Neuronal stem cell (in vitro differentiated cells): ENCODE measurements at regions not wholly inside any gene's neighbourhood (a gene's known extent, or its start where the extent isn't known, plus 50 kb on each side); places are given as distances from the start of the nearest gene placed in this dataset.

Experiments
- DNase-seq: peaks from one replicate; pipeline ENCODE4 v3.0.0-alpha.2; 2013; ENCODE audit warnings: low spot score
- H2AFZ ChIP-seq: one replicate; pipeline ENCODE4 v1.6.1; 2013; ENCODE audit warnings: mild to moderate bottlenecking, low read length, inconsistent platforms
- H2AK5ac ChIP-seq: 2 replicates; pipeline ENCODE4 v1.6.1; 2013; ENCODE audit warnings: low read depth, mild to moderate bottlenecking, inconsistent platforms, low read length, moderate library complexity, mixed read lengths
- H2BK120ac ChIP-seq: 2 replicates; pipeline ENCODE4 v1.6.1; 2013; ENCODE audit warnings: low read depth, mild to moderate bottlenecking, inconsistent platforms, low read length, moderate library complexity, mixed read lengths
- H2BK12ac ChIP-seq: one replicate; pipeline ENCODE4 v1.6.1; 2013; ENCODE audit warnings: low read length, inconsistent platforms
- H2BK15ac ChIP-seq: 2 replicates; pipeline ENCODE4 v1.6.1; 2013; ENCODE audit warnings: mild to moderate bottlenecking, low read length, inconsistent platforms, mixed read lengths
- H2BK5ac ChIP-seq: one replicate; pipeline ENCODE4 v1.6.1; 2013; ENCODE audit warnings: inconsistent platforms, mild to moderate bottlenecking, low read length, moderate library complexity
- H3K14ac ChIP-seq: one replicate; pipeline ENCODE4 v1.6.1; 2013; ENCODE audit warnings: low read length, inconsistent platforms
- H3K18ac ChIP-seq: 2 replicates; pipeline ENCODE4 v1.6.1; 2013; ENCODE audit warnings: low read length, inconsistent platforms
- H3K23ac ChIP-seq: 2 replicates; pipeline ENCODE4 v1.6.1; 2013; ENCODE audit warnings: low read depth, mild to moderate bottlenecking, mixed read lengths, low read length, inconsistent platforms; ENCODE audit not compliant: poor library complexity
- H3K27ac ChIP-seq: replicated peaks from 3 replicates; pipeline ENCODE4 v1.5.1; 2013; ENCODE audit warnings: low read length, inconsistent platforms
- H3K27me3 ChIP-seq, 3 experiments: 2 replicates each; pipeline ENCODE4 v1.6.1; 2013; ENCODE audit warnings: low read length in 3 of 3, mild to moderate bottlenecking in 2 of 3, inconsistent platforms in 1 of 3, low read depth in 1 of 3, mixed read lengths in 1 of 3, moderate library complexity in 1 of 3; ENCODE audit not compliant: control insufficient read depth in 3 of 3, insufficient read depth in 3 of 3
- H3K36me3 ChIP-seq, 2 donors: replicated peaks in 1 of 2; 2 replicates each; pipeline ENCODE4 v1.6.1; 2013; ENCODE audit warnings: low read length in 2 of 2; ENCODE audit not compliant: control insufficient read depth in 2 of 2, insufficient read depth in 2 of 2
- H3K4ac ChIP-seq: 2 replicates; pipeline ENCODE4 v1.6.1; 2013; ENCODE audit warnings: inconsistent platforms, mild to moderate bottlenecking, low read length, moderate library complexity
- H3K4me1 ChIP-seq, 2 donors: 1 replicate in 1 of 2; 2 replicates in 1 of 2; pipeline ENCODE4 v1.6.1; 2013; ENCODE audit warnings: low read length in 2 of 2, low read depth in 1 of 2; ENCODE audit not compliant: control insufficient read depth in 2 of 2, insufficient read depth in 1 of 2
- H3K4me2 ChIP-seq: one replicate; pipeline ENCODE4 v1.6.1; 2013; ENCODE audit warnings: mild to moderate bottlenecking, low read length, inconsistent platforms; ENCODE audit not compliant: insufficient read depth, poor library complexity, severe bottlenecking
- H3K4me3 ChIP-seq, 2 donors: 2 replicates each; pipeline ENCODE4 v1.5.1; 2013; ENCODE audit warnings: low read length in 2 of 2, mild to moderate bottlenecking in 2 of 2, inconsistent platforms in 1 of 2, moderate library complexity in 1 of 2
- H3K79me1 ChIP-seq: one replicate; pipeline ENCODE4 v1.6.1; 2013; ENCODE audit warnings: low read depth, mild to moderate bottlenecking, inconsistent platforms, low read length, moderate library complexity
- H3K9ac ChIP-seq: one replicate; pipeline ENCODE4 v1.6.1; 2013; ENCODE audit warnings: mild to moderate bottlenecking, low read depth, low read length, inconsistent platforms; ENCODE audit not compliant: poor library complexity
- H3K9me3 ChIP-seq, 2 donors: replicated peaks in 1 of 2; 2 replicates each; pipeline versions ENCODE3 to v1.6.1; 2013; ENCODE audit warnings: low read length in 2 of 2, mild to moderate bottlenecking in 2 of 2, inconsistent platforms in 1 of 2, low read depth in 1 of 2, mixed read lengths in 1 of 2, moderate library complexity in 1 of 2; ENCODE audit not compliant: control insufficient read depth in 2 of 2, insufficient read depth in 1 of 2
- H4K8ac ChIP-seq: one replicate; pipeline ENCODE4 v1.6.1; 2013; ENCODE audit warnings: low read depth, mild to moderate bottlenecking, inconsistent platforms, low read length, moderate library complexity
- H4K91ac ChIP-seq: one replicate; pipeline ENCODE4 v1.6.1; 2013; ENCODE audit warnings: low read length, low read depth, mild to moderate bottlenecking, inconsistent platforms; ENCODE audit not compliant: poor library complexity
- WGBS, 2 donors: extraction: QIAGEN DNeasy Blood & Tissue Kit; methylation state at CpG; one replicate each; pipeline ENCODE4 v1.1.7; 2013; ENCODE audit warnings: missing lambda C conversion rate in 2 of 2, mixed read lengths in 1 of 2; ENCODE audit not compliant: insufficient read length in 2 of 2, insufficient replicate concordance in 1 of 2; ENCODE audit errors: extremely low coverage in 2 of 2; 5-methylcytosine and 5-hydroxymethylcytosine counted together

- Histone ChIP-seq H2BK120ac (no peak overlapping the region), H3K14ac (no peak overlapping the region), H3K27ac (no peak overlapping the region), H3K23ac (no peak overlapping the region), H3K9me3 (peaks cover 6% of the 10 kb centered on the region in 2 donors), H2AK5ac (no peak overlapping the region), H3K4me2 (no peak overlapping the region), H3K79me1 (no peaks in the 10 kb centered on the region), H3K9ac (no peak overlapping the region), H2AFZ (no peak overlapping the region), H3K4ac (no peak overlapping the region), H3K4me1 (peaks cover 0 to 4% of the 10 kb centered on the region in 2 donors), H3K4me3 (no peak overlapping the region), H3K18ac (no peak overlapping the region), H3K36me3 (no peaks in the 10 kb centered on the region), H2BK5ac (no peak overlapping the region), H2BK12ac (no peak overlapping the region), H4K91ac (no peak overlapping the region), H2BK15ac (no peak overlapping the region), H3K27me3 (peaks cover 0 to 13% (median 0%) of the 10 kb centered on the region in 3 experiments), H4K8ac (no peak overlapping the region)
- no CpG with 5 or more reads among the region's 3 CpGs for WGBS, 2 donors
- no peak for DNase-seq
Observed at GRCh38 chr20:51216850-51217249, 193.9 kb upstream of the KCNG1 start.

GRCh38 chr20:51212816-51213215 is 189.9 kb upstream of the KCNG1 start:
- Histone ChIP-seq H3K4me1 (peaks cover 0 to 3% of the 10 kb centered on the region in 2 donors), H3K14ac (no peak overlapping the region), H3K18ac (no peak overlapping the region), H2BK120ac (no peak overlapping the region), H2BK12ac (no peak overlapping the region), H2BK5ac (no peak overlapping the region), H3K9ac (no peak overlapping the region), H3K4me2 (no peak overlapping the region), H3K9me3 (peaks cover 4 to 6% of the 10 kb centered on the region in 2 donors), H3K4me3 (no peak overlapping the region), H3K27me3 (peaks cover 0 to 21% (median 0%) of the 10 kb centered on the region in 3 experiments), H2AK5ac (no peak overlapping the region), H4K91ac (no peak overlapping the region), H3K36me3 (no peaks in the 10 kb centered on the region), H2AFZ (no peak overlapping the region), H3K79me1 (no peaks in the 10 kb centered on the region), H4K8ac (no peak overlapping the region), H3K23ac (no peak overlapping the region), H3K27ac (no peak overlapping the region), H2BK15ac (no peak overlapping the region), H3K4ac (no peak overlapping the region)
- no peak for DNase-seq
- WGBS, 2 donors, result no CpG with 5 or more reads among the region's 3 CpGs

- H3K9ac ChIP-seq, result no peak overlapping the region
- H3K36me3 ChIP-seq, result no peaks in the 10 kb centered on the region
- no CpG with 5 or more reads among the region's 2 CpGs for WGBS, 2 donors
- H3K18ac ChIP-seq, result no peak overlapping the region
- no peak overlapping the region for H2AFZ ChIP-seq
- H3K27me3 ChIP-seq, result peaks cover 0 to 21% (median 0%) of the 10 kb centered on the region in 3 experiments
- H3K23ac ChIP-seq, result no peak overlapping the region
- no peak overlapping the region for H2BK15ac ChIP-seq
- no peak overlapping the region for H3K4me2 ChIP-seq
- no peaks in the 10 kb centered on the region for H3K79me1 ChIP-seq
- no peak overlapping the region for H4K91ac ChIP-seq
- no peak overlapping the region for H2AK5ac ChIP-seq
- no peak overlapping the region for H3K4me3 ChIP-seq
- no peak for DNase-seq
- H3K4me1 ChIP-seq, result peaks cover 0 to 3% of the 10 kb centered on the region in 2 donors
- peaks cover 0 to under 1% of the 10 kb centered on the region in 2 donors for H3K9me3 ChIP-seq
- H3K14ac ChIP-seq, result no peak overlapping the region
- no peak overlapping the region for H4K8ac ChIP-seq
- H2BK120ac ChIP-seq, result no peak overlapping the region
- H3K27ac ChIP-seq, result no peak overlapping the region
- H3K4ac ChIP-seq, result no peak overlapping the region
- H2BK12ac ChIP-seq, result no peak overlapping the region
- no peak overlapping the region for H2BK5ac ChIP-seq
Observed at GRCh38 chr20:51211191-51211590, 188.3 kb upstream of the KCNG1 start.

- Histone ChIP-seq H3K9ac (no peak overlapping the region), H2BK12ac (no peak overlapping the region), H2BK120ac (no peak overlapping the region), H4K91ac (no peak overlapping the region), H3K36me3 (no peaks in the 10 kb centered on the region), H3K27me3 (peaks cover 0 to 21% (median 0%) of the 10 kb centered on the region in 3 experiments), H3K9me3 (no peaks in the 10 kb centered on the region), H3K18ac (no peak overlapping the region), H3K79me1 (no peaks in the 10 kb centered on the region), H4K8ac (no peak overlapping the region), H2BK15ac (no peak overlapping the region), H3K14ac (no peak overlapping the region), H2AFZ (no peak overlapping the region), H3K4me1 (peaks cover 0 to 3% of the 10 kb centered on the region in 2 donors), H3K23ac (no peak overlapping the region), H2BK5ac (no peak overlapping the region), H3K4me2 (no peak overlapping the region), H2AK5ac (no peak overlapping the region), H3K4me3 (no peak overlapping the region), H3K4ac (no peak overlapping the region), H3K27ac (no peak overlapping the region)
- WGBS, 2 donors, result no CpG with 5 or more reads among the region's 1 CpG
- no peak for DNase-seq
Observed at GRCh38 chr20:51210084-51210483, 187.2 kb upstream of the KCNG1 start.
